SW480 (cell line): ENCODE measurements at regions not wholly inside any gene's neighbourhood (a gene's known extent, or its start where the extent isn't known, plus 50 kb on each side); places are given as distances from the start of the nearest gene placed in this dataset.

ENCODE experiments used
- DNase-seq: peaks from one replicate; pipeline ENCODE4 v3.0.0-alpha.2; 2016; ENCODE audit warnings: low spot score

GRCh38 chr2:898319-898718 lies 52.3 kb upstream of the SNTG2 start:
- peak; percentile 23 for DNase-seq

GRCh38 chr2:897091-897490 lies 53.6 kb upstream of the SNTG2 start:
- no peak for DNase-seq

GRCh38 chr2:893311-893710 lies 57.3 kb upstream of the SNTG2 start:
- peak; percentile 31 for DNase-seq

- no peak for DNase-seq
Measured at GRCh38 chr2:892892-893291, 57.8 kb upstream of the SNTG2 start.

GRCh38 chr2:892401-892800 lies 58.2 kb upstream of the SNTG2 start:
- DNase-seq, result no peak

GRCh38 chr2:891734-892133 lies 58.9 kb upstream of the SNTG2 start:
- no peak for DNase-seq

- no peak for DNase-seq
Measured at GRCh38 chr2:890791-891190, 59.9 kb upstream of the SNTG2 start.

GRCh38 chr2:890214-890613 lies 60.4 kb upstream of the SNTG2 start:
- DNase-seq, result no peak

GRCh38 chr2:888906-889566 lies 61.6 kb upstream of the SNTG2 start:
- no peak for DNase-seq

GRCh38 chr2:888211-888801 lies 62.3 kb upstream of the SNTG2 start:
- DNase-seq, result no peak

- DNase-seq, result no peak
Measured at GRCh38 chr2:887639-888038, 63.0 kb upstream of the SNTG2 start.

GRCh38 chr2:886072-887022 lies 64.3 kb upstream of the SNTG2 start:
- no peak for DNase-seq

- DNase-seq, result no peak
Measured at GRCh38 chr2:885230-886071, 65.2 kb upstream of the SNTG2 start.

- no peak for DNase-seq
Measured at GRCh38 chr2:883803-884748, 66.6 kb upstream of the SNTG2 start.

GRCh38 chr2:883260-883802 lies 67.3 kb upstream of the SNTG2 start:
- DNase-seq, result no peak

GRCh38 chr2:881204-881918 lies 69.3 kb upstream of the SNTG2 start:
- no peak for DNase-seq

GRCh38 chr2:880201-880970 lies 70.3 kb upstream of the SNTG2 start:
- no peak for DNase-seq

- no peak for DNase-seq
Measured at GRCh38 chr2:879540-879939, 71.1 kb upstream of the SNTG2 start.

- DNase-seq, result no peak
Measured at GRCh38 chr2:878245-878930, 72.3 kb upstream of the SNTG2 start.
